BE2C (cell line): ENCODE measurements at regions not wholly inside any gene's neighbourhood (a gene's known extent, or its start where the extent isn't known, plus 50 kb on each side); places are given as distances from the start of the nearest gene placed in this dataset.

Experiments used
- DNase-seq: peaks from one replicate; pipeline ENCODE4 v3.0.0-alpha.2; 2020
- H3K27me3 ChIP-seq: fragments of 250-450 bp; sonication (Bioruptor Pico); 2 replicates; pipeline ENCODE4 v1.5.1; 2020; ENCODE audit warnings: mild to moderate bottlenecking
- H3K36me3 ChIP-seq: fragments of 250-450 bp; sonication (Bioruptor Pico); 2 replicates; pipeline ENCODE4 v1.5.1; 2020; ENCODE audit warnings: mild to moderate bottlenecking
- H3K4me1 ChIP-seq: fragments of 250-450 bp; sonication (Bioruptor Pico); 2 replicates; pipeline ENCODE4 v1.5.1; 2020
- H3K4me3 ChIP-seq: 2 replicates; pipeline ENCODE4 v1.5.1; 2011; ENCODE audit warnings: low read depth, low read length
- H3K9me3 ChIP-seq: fragments of 250-450 bp; sonication (Bioruptor Pico); 2 replicates; pipeline ENCODE4 v1.5.1; 2020
- CTCF ChIP-seq: IDR thresholded peaks from 2 replicates; pipeline ENCODE4 v1.5.1; 2012; ENCODE audit warnings: mild to moderate bottlenecking, low read depth, low read length

- Histone ChIP-seq H3K4me3 (no peak overlapping the region), H3K27me3 (no peaks in the 10 kb centered on the region), H3K4me1 (peaks cover 6% of the 10 kb centered on the region; the same call in 1 of the 2 replicates), H3K36me3 (no peaks in the 10 kb centered on the region), H3K9me3 (no peaks in the 10 kb centered on the region; the same call in 1 of the 2 replicates)
- TF ChIP-seq CTCF = no peak
- peak; percentile 14 for DNase-seq
These were observed 212.0 kb upstream of the JARID2 start for GRCh38 chr6:15033850-15034203.

GRCh38 chr6:15036690-15037245 lies 209.1 kb upstream of the JARID2 start:
- Histone ChIP-seq H3K9me3 (no peaks in the 10 kb centered on the region), H3K4me3 (peak overlapping the region; percentile 27; the same call in 1 of the 2 replicates), H3K36me3 (no peaks in the 10 kb centered on the region), H3K27me3 (no peaks in the 10 kb centered on the region), H3K4me1 (peaks cover 6% of the 10 kb centered on the region; the same call in 1 of the 2 replicates)
- peak; percentile 90 for DNase-seq
- TF ChIP-seq CTCF = no peak

- H3K36me3 ChIP-seq = no peaks in the 10 kb centered on the region
- H3K27me3 ChIP-seq = no peaks in the 10 kb centered on the region
- H3K4me1 ChIP-seq = peaks cover 6% of the 10 kb centered on the region; the same call in 1 of the 2 replicates
- no peaks in the 10 kb centered on the region for H3K9me3 ChIP-seq
- TF ChIP-seq CTCF = no peak
- no peak for DNase-seq
- H3K4me3 ChIP-seq = no peak overlapping the region; the same call in 1 of the 2 replicates
These were observed 208.6 kb upstream of the JARID2 start for GRCh38 chr6:15037253-15037652.

GRCh38 chr6:15038013-15038791 lies 207.7 kb upstream of the JARID2 start:
- no peak for TF ChIP-seq CTCF
- DNase-seq = no peak
- Histone ChIP-seq H3K9me3 (no peaks in the 10 kb centered on the region), H3K27me3 (no peaks in the 10 kb centered on the region), H3K36me3 (no peaks in the 10 kb centered on the region), H3K4me1 (peaks cover 6% of the 10 kb centered on the region), H3K4me3 (no peak overlapping the region)

GRCh38 chr6:15039136-15039535 lies 206.7 kb upstream of the JARID2 start:
- no peaks in the 10 kb centered on the region for H3K9me3 ChIP-seq
- no peak overlapping the region for H3K4me3 ChIP-seq
- DNase-seq = no peak
- no peaks in the 10 kb centered on the region for H3K27me3 ChIP-seq
- TF ChIP-seq CTCF = no peak
- peaks cover 6% of the 10 kb centered on the region for H3K4me1 ChIP-seq
- H3K36me3 ChIP-seq = no peaks in the 10 kb centered on the region

- no peaks in the 10 kb centered on the region for H3K9me3 ChIP-seq
- peaks cover 6% of the 10 kb centered on the region for H3K4me1 ChIP-seq
- no peak for TF ChIP-seq CTCF
These were observed 202.9 kb upstream of the JARID2 start for GRCh38 chr6:15042938-15043337.

More at GRCh38 chr6:15042938-15043337, 202.9 kb upstream of the JARID2 start:
- Histone ChIP-seq H3K4me3 (no peak overlapping the region), H3K36me3 (no peaks in the 10 kb centered on the region), H3K27me3 (no peaks in the 10 kb centered on the region)
- no peak for DNase-seq
